ENCODE measurements at regions not wholly inside any gene's neighbourhood (a gene's known extent, or its start where the extent isn't known, plus 50 kb on each side); places are given as distances from the start of the nearest gene placed in this dataset.

DNA sequence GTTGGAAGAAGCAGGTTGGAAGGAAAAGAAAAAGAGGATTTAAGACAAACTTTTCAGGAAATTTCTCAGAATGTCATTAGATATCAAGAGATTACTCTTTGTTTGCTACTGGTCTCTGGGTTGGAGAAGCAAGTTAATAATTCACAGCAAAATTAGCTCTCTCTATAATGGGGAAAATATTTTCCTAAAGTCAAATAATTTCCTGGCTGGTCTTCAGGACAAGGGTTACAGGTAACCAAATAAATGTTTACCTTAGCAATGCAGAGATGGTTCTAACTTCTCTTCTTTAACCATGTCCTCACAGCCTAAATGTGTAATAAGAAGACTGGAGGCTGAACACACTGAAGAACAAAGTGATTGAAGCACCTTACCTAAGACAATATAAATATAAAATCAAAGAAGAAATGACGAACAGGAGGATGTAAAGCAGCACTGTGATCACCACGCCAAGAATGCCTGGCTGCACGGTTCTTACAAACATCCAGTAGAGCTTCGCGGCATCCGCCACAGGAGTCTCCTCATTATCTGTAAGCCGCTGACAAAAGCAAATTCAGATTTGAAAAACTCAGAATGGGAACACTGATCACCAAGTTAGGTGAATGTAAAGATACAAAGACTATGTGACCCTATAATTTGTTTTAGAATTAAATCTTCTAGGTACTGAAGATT is 717.5 kb downstream of the TFAP2A start:
- WGBS = 39% methylated on average over 7 of the region's 7 CpGs
- peak overlapping the region; percentile 7 to 47 for H3K27ac ChIP-seq (ENCODE audit: low read depth in 1 of 2, low read length in 2 of 2)
- no peak overlapping the region for H3K9ac ChIP-seq (ENCODE audit: low read depth in 1 of 2, low read length in 2 of 2)
- H3K4me1 ChIP-seq (ENCODE audit: control insufficient read depth in 4 of 4, insufficient read depth in 4 of 4, low read length in 3 of 4) = peaks cover 0 to 15% (median under 1%) of the 10 kb centered on the region in 4 donors
- no peaks in the 10 kb centered on the region for H3K27me3 ChIP-seq (ENCODE audit: control insufficient read depth in 4 of 4, insufficient read depth in 4 of 4, low read length in 3 of 4)
- TF ChIP-seq HNF4A (conservative IDR thresholded peaks at IDR 0.05) = peak; percentile 17 to 57
- no peak for TF ChIP-seq TAF1 (conservative IDR thresholded peaks at IDR 0.05)
- TF ChIP-seq, protein P1, sequence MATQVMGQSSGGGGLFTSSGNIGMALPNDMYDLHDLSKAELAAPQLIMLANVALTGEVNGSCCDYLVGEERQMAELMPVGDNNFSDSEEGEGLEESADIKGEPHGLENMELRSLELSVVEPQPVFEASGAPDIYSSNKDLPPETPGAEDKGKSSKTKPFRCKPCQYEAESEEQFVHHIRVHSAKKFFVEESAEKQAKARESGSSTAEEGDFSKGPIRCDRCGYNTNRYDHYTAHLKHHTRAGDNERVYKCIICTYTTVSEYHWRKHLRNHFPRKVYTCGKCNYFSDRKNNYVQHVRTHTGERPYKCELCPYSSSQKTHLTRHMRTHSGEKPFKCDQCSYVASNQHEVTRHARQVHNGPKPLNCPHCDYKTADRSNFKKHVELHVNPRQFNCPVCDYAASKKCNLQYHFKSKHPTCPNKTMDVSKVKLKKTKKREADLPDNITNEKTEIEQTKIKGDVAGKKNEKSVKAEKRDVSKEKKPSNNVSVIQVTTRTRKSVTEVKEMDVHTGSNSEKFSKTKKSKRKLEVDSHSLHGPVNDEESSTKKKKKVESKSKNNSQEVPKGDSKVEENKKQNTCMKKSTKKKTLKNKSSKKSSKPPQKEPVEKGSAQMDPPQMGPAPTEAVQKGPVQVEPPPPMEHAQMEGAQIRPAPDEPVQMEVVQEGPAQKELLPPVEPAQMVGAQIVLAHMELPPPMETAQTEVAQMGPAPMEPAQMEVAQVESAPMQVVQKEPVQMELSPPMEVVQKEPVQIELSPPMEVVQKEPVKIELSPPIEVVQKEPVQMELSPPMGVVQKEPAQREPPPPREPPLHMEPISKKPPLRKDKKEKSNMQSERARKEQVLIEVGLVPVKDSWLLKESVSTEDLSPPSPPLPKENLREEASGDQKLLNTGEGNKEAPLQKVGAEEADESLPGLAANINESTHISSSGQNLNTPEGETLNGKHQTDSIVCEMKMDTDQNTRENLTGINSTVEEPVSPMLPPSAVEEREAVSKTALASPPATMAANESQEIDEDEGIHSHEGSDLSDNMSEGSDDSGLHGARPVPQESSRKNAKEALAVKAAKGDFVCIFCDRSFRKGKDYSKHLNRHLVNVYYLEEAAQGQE (IDR thresholded peaks at IDR 0.05) = peak; percentile 41
- no peak for TF ChIP-seq NR2F2 (IDR thresholded peaks at IDR 0.05)
- TF ChIP-seq, protein P2, sequence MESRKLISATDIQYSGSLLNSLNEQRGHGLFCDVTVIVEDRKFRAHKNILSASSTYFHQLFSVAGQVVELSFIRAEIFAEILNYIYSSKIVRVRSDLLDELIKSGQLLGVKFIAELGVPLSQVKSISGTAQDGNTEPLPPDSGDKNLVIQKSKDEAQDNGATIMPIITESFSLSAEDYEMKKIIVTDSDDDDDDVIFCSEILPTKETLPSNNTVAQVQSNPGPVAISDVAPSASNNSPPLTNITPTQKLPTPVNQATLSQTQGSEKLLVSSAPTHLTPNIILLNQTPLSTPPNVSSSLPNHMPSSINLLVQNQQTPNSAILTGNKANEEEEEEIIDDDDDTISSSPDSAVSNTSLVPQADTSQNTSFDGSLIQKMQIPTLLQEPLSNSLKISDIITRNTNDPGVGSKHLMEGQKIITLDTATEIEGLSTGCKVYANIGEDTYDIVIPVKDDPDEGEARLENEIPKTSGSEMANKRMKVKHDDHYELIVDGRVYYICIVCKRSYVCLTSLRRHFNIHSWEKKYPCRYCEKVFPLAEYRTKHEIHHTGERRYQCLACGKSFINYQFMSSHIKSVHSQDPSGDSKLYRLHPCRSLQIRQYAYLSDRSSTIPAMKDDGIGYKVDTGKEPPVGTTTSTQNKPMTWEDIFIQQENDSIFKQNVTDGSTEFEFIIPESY (IDR thresholded peaks at IDR 0.05) = no peak
- TF ChIP-seq GABPA (IDR thresholded peaks at IDR 0.05 in 1 of 2, conservative IDR thresholded peaks at IDR 0.05 in 1 of 2) = no peak
- no peak for TF ChIP-seq HNF4G (IDR thresholded peaks at IDR 0.05)
- TF ChIP-seq MAX (IDR thresholded peaks at IDR 0.05) = peak; percentile 23
- no peak for TF ChIP-seq ATF3 (IDR thresholded peaks at IDR 0.05)
- peak; percentile 8 to 61 for TF ChIP-seq RXRA (IDR thresholded peaks at IDR 0.05)
- peak; percentile 22 to 23 for TF ChIP-seq RAD21 (IDR thresholded peaks at IDR 0.05)
- peak; percentile 22 for TF ChIP-seq YY1 (IDR thresholded peaks at IDR 0.05)
- TF ChIP-seq SP1 (IDR thresholded peaks at IDR 0.05) = peak; percentile 23
- peak in 1 of 2 donors; percentile 64 for TF ChIP-seq JUND (IDR thresholded peaks at IDR 0.05)
- TF ChIP-seq FOXA2 (IDR thresholded peaks at IDR 0.05) = no peak
- TF ChIP-seq CTCF (IDR thresholded peaks at IDR 0.05; ENCODE audit: low read depth, low read length, missing input control) = no peak
- TF ChIP-seq FOXA1 (IDR thresholded peaks at IDR 0.05) = peak; percentile 17
- TF ChIP-seq EGR1 (IDR thresholded peaks at IDR 0.05; ENCODE audit: low read depth in 2 of 2) = no peak
- H3K9me3 ChIP-seq (ENCODE audit: control insufficient read depth in 4 of 4, low read length in 3 of 4) = no peaks in the 10 kb centered on the region
- DNase-seq (ENCODE audit: low spot score) = no peak
- no peaks in the 10 kb centered on the region for H3K36me3 ChIP-seq (ENCODE audit: control insufficient read depth in 4 of 4, insufficient read depth in 3 of 4, low read depth in 1 of 4, low read length in 3 of 4)
- H3K4me3 ChIP-seq (ENCODE audit: low read depth in 1 of 3, low read length in 3 of 3) = peak overlapping the region in 2 of 3 donors; percentile 17 to 20

Measured in liver (tissue), 8 donors.